ENCODE measurements at regions not wholly inside any gene's neighbourhood (a gene's known extent, or its start where the extent isn't known, plus 50 kb on each side); places are given as distances from the start of the nearest gene placed in this dataset.

- DNase-seq (ENCODE audit: low spot score), result no peak
Measured at GRCh38 chr3:66748175-66748876, 247.5 kb upstream of the LRIG1 start.

GRCh38 chr3:66751842-66752241 lies 246.3 kb upstream of the KBTBD8 start:
- DNase-seq (ENCODE audit: low spot score), result no peak

- DNase-seq (ENCODE audit: low spot score), result no peak
Measured at GRCh38 chr3:66753670-66754069, 244.4 kb upstream of the KBTBD8 start.

GRCh38 chr3:66754613-66755012 lies 243.5 kb upstream of the KBTBD8 start:
- DNase-seq (ENCODE audit: low spot score), result no peak

- no peak for DNase-seq (ENCODE audit: low spot score)
Measured at GRCh38 chr3:66755924-66756323, 242.2 kb upstream of the KBTBD8 start.

GRCh38 chr3:66756468-66757036 lies 241.6 kb upstream of the KBTBD8 start:
- DNase-seq (ENCODE audit: low spot score), result no peak

GRCh38 chr3:66761093-66761780 lies 236.9 kb upstream of the KBTBD8 start:
- DNase-seq (ENCODE audit: low spot score), result no peak

- DNase-seq (ENCODE audit: low spot score), result peak; percentile 21
Measured at GRCh38 chr3:66762916-66763693, 235.0 kb upstream of the KBTBD8 start.

- no peak for DNase-seq (ENCODE audit: low spot score)
Measured at GRCh38 chr3:66778107-66778506, 220.0 kb upstream of the KBTBD8 start.

- DNase-seq (ENCODE audit: low spot score), result no peak
Measured at GRCh38 chr3:66778777-66779176, 219.3 kb upstream of the KBTBD8 start.

- no peak for DNase-seq (ENCODE audit: low spot score)
Measured at GRCh38 chr3:66785191-66785909, 212.8 kb upstream of the KBTBD8 start.

GRCh38 chr3:66789580-66790237 lies 208.4 kb upstream of the KBTBD8 start:
- no peak for DNase-seq (ENCODE audit: low spot score)

- no peak for DNase-seq (ENCODE audit: low spot score)
Measured at GRCh38 chr3:66792086-66792485, 206.0 kb upstream of the KBTBD8 start.

GRCh38 chr3:66795365-66795764 lies 202.7 kb upstream of the KBTBD8 start:
- DNase-seq (ENCODE audit: low spot score), result peak; percentile 14

GRCh38 chr3:66796343-66796742 lies 201.8 kb upstream of the KBTBD8 start:
- DNase-seq (ENCODE audit: low spot score), result no peak

- peak; percentile 59 for DNase-seq (ENCODE audit: low spot score)
Measured at GRCh38 chr3:66797889-66798560, 200.1 kb upstream of the KBTBD8 start.

GRCh38 chr3:66800941-66801545 lies 197.1 kb upstream of the KBTBD8 start:
- no peak for DNase-seq (ENCODE audit: low spot score)

GRCh38 chr3:66803206-66803605 lies 194.9 kb upstream of the KBTBD8 start:
- DNase-seq (ENCODE audit: low spot score), result no peak

- DNase-seq (ENCODE audit: low spot score), result no peak
Measured at GRCh38 chr3:66803721-66804695, 194.1 kb upstream of the KBTBD8 start.

Measured in AG20443 (cell line).